ENCODE measurements at regions not wholly inside any gene's neighbourhood (a gene's known extent, or its start where the extent isn't known, plus 50 kb on each side); places are given as distances from the start of the nearest gene placed in this dataset.

- TF ChIP-seq POLR2A (IDR thresholded peaks at IDR 0.05; ENCODE audit: low read length) (no peak), GATA1 (IDR thresholded peaks at IDR 0.05; ENCODE audit: low read depth, low read length) (no peak)
These were observed 219.3 kb upstream of the TAC1 start for GRCh38 chr7:97512441-97513207.
